ENCODE measurements at regions not wholly inside any gene's neighbourhood (a gene's known extent, or its start where the extent isn't known, plus 50 kb on each side); places are given as distances from the start of the nearest gene placed in this dataset.

DNA sequence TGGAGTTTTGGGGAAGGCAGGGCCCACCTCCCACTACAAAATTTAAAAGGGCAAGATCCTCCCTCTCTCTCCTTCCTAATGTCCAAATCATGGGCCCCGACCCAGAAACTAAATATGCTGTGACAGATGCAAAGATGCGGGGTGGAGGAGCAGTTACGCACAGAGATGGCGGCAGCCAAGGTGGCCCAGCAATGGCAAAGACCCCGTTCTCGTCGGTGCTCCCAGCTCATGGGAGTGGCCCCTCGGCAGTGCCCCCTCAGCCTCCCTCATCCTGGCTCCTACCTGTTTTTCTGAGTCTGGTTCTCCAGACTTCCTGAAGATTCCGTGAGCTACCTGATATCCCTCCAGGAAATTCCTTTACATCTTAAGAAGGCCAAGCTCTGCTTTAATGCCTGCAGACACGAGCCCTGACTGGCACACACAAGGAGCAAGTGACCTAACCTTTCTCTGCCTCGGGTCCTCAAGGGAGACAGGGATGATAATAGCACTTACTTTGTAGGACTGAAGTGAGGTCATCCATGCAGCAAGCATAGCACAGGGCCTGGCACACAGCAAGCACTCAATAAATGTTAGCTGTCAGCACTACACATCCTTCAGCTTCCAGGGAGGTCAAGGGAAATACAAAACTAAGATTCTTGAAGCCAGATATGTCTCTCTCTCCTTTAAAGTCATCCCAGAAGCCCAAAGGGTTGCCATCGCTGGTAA is 103.5 kb downstream of the LSM3 start:
- no peak overlapping the region for H4K8ac ChIP-seq (replicated peaks; ENCODE audit: insufficient read length, low read depth, low read length)
- H3K36me3 Mint-ChIP-seq (ENCODE audit: insufficient read depth in 1 of 3, low read depth in 3 of 3) = no peaks in the 10 kb centered on the region
- no peak overlapping the region for H3K9ac ChIP-seq (ENCODE audit: extremely low read depth, insufficient read length, low read length)
- H3K4me1 Mint-ChIP-seq = peaks cover 64 to 67% of the 10 kb centered on the region in 2 experiments
- no peaks in the 10 kb centered on the region for H3K27me3 ChIP-seq (ENCODE audit: insufficient read depth, low read length)
- no peak overlapping the region for H3K4ac ChIP-seq (ENCODE audit: low read depth, low read length)
- no peak overlapping the region for H3T11ph ChIP-seq (ENCODE audit: low read length)
- H3K4me1 ChIP-seq (ENCODE audit: insufficient read depth, low read length) = peaks cover 2% of the 10 kb centered on the region; the same call in 1 of the 2 replicates
- no peaks in the 10 kb centered on the region; a peak in 1 of 5 replicates for H3K9me3 Mint-ChIP-seq
- H2BK5ac ChIP-seq (ENCODE audit: insufficient read length, low read length) = no peak overlapping the region
- no peak overlapping the region for H3K14ac ChIP-seq (ENCODE audit: insufficient read depth, low read length)
- no peak overlapping the region for H2AFZ ChIP-seq (ENCODE audit: low read length)
- no peaks in the 10 kb centered on the region; the same call in 1 of the 2 replicates for H3K27me3 Mint-ChIP-seq (ENCODE audit: low read depth)
- H3K4me3 Mint-ChIP-seq = no peak overlapping the region
- H4K91ac ChIP-seq (ENCODE audit: insufficient read length, low read depth, low read length) = no peak overlapping the region
- no CpG with 5 or more reads among the region's 12 CpGs for WGBS (ENCODE audit: extremely low coverage, insufficient read length, low lambda C conversion rate)
- no peak overlapping the region for H3K27ac ChIP-seq (ENCODE audit: insufficient read length, low read depth, low read length)
- no peaks in the 10 kb centered on the region for H3K79me1 ChIP-seq (ENCODE audit: insufficient read depth, low read depth, low read length, poor library complexity, severe bottlenecking)
- DNase-seq = no peak
- H3K4me2 ChIP-seq (ENCODE audit: insufficient read depth, insufficient read length, low read length) = no peak overlapping the region
- no peak overlapping the region for H3K23ac ChIP-seq (ENCODE audit: insufficient read length, low read depth, low read length)
- H2BK12ac ChIP-seq (ENCODE audit: insufficient read length, low read depth, low read length) = no peak overlapping the region
- TF ChIP-seq, protein P1, sequence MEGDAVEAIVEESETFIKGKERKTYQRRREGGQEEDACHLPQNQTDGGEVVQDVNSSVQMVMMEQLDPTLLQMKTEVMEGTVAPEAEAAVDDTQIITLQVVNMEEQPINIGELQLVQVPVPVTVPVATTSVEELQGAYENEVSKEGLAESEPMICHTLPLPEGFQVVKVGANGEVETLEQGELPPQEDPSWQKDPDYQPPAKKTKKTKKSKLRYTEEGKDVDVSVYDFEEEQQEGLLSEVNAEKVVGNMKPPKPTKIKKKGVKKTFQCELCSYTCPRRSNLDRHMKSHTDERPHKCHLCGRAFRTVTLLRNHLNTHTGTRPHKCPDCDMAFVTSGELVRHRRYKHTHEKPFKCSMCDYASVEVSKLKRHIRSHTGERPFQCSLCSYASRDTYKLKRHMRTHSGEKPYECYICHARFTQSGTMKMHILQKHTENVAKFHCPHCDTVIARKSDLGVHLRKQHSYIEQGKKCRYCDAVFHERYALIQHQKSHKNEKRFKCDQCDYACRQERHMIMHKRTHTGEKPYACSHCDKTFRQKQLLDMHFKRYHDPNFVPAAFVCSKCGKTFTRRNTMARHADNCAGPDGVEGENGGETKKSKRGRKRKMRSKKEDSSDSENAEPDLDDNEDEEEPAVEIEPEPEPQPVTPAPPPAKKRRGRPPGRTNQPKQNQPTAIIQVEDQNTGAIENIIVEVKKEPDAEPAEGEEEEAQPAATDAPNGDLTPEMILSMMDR (conservative IDR thresholded peaks at IDR 0.05) = no peak
- H3K9me3 ChIP-seq (ENCODE audit: control insufficient read depth, low read depth, low read length) = no peaks in the 10 kb centered on the region
- H2AK5ac ChIP-seq (ENCODE audit: insufficient read length, low read length) = no peak overlapping the region
- no peaks in the 10 kb centered on the region for H3K23me2 ChIP-seq (ENCODE audit: insufficient read length, low read depth, low read length, poor library complexity, severe bottlenecking)
- H3K27ac Mint-ChIP-seq = no peak overlapping the region; a peak in 1 of 7 replicates
- no peaks in the 10 kb centered on the region for H4K20me1 ChIP-seq (ENCODE audit: control insufficient read depth, insufficient read depth, insufficient read length)
- H3K79me2 ChIP-seq (ENCODE audit: insufficient read depth, low read length) = no peaks in the 10 kb centered on the region
- H3K56ac ChIP-seq (ENCODE audit: insufficient read length, low read depth, low read length) = no peak overlapping the region
- H2BK15ac ChIP-seq (ENCODE audit: low read depth, low read length) = no peak overlapping the region
- no peak overlapping the region for H4K5ac ChIP-seq (ENCODE audit: insufficient read length, low read depth, low read length)
- no peak overlapping the region for H2BK20ac ChIP-seq (ENCODE audit: low read depth, low read length, poor library complexity, severe bottlenecking)
- no peak overlapping the region for H2BK120ac ChIP-seq (ENCODE audit: low read depth, low read length, poor library complexity, severe bottlenecking)
- H3K18ac ChIP-seq (ENCODE audit: insufficient read length, low read depth, low read length) = no peak overlapping the region
